Endothelial cell of umbilical vein (primary cell): ENCODE measurements at regions not wholly inside any gene's neighbourhood (a gene's known extent, or its start where the extent isn't known, plus 50 kb on each side); places are given as distances from the start of the nearest gene placed in this dataset.

Source experiments
- BruUV-seq: library from RNA; stranded (reverse); fragments of 400-500 nt; replicated peaks from 2 replicates; lab custom pipeline; 2021; lab: Mats Ljungman, UMichigan
- CTCF ChIA-PET: fragments of 300-600, 350-600 bp; sonication (Branson Sonifier 250); formaldehyde crosslinking; loops from one replicate; lab custom pipeline; 2021; ENCODE audit warnings: antibody characterized with exemption, inconsistent platforms; lab: Charles Lee
- POLR2A ChIA-PET: fragments of 300-600, 350-600 bp; sonication (Branson Sonifier 250); formaldehyde crosslinking; loops from one replicate; lab custom pipeline; 2021; ENCODE audit warnings: antibody characterized with exemption, inconsistent platforms; lab: Charles Lee
- DNase-seq: peaks from one replicate; pipeline ENCODE4 v3.0.0-alpha.2; 2011; ENCODE audit warnings: low read depth, low spot score
- FAIRE-seq: peaks from 2 replicates; lab custom pipeline; 2011; peaks lifted over from hg19 to GRCh38; lab: Jason Lieb, UNC
- H2AFZ ChIP-seq: 2 replicates; pipeline ENCODE4 v1.6.0; 2012; ENCODE audit warnings: low read depth, low read length, control low read depth, inconsistent platforms
- H3K27ac ChIP-seq: 2 replicates; pipeline ENCODE4 v1.5.1; 2011; ENCODE audit warnings: low read depth, mild to moderate bottlenecking, control low read depth, low read length, moderate library complexity; ENCODE audit not compliant: insufficient read depth
- H3K27me3 ChIP-seq, 2 experiments: 2 replicates each; pipeline versions ENCODE4 v1.6.0 to v1.6.1; 2011; ENCODE audit warnings: low read length in 2 of 2, mixed read lengths in 1 of 2; ENCODE audit not compliant: control insufficient read depth in 2 of 2, insufficient read depth in 2 of 2
- H3K36me3 ChIP-seq, 2 experiments: 2 replicates in 1 of 2; 3 replicates in 1 of 2; pipeline ENCODE4 v1.5.1; 2011; ENCODE audit warnings: low read length in 2 of 2, mild to moderate bottlenecking in 1 of 2, moderate library complexity in 1 of 2; ENCODE audit not compliant: control insufficient read depth in 2 of 2, insufficient read depth in 2 of 2; ENCODE audit errors: extremely low read depth in 1 of 2
- H3K4me1 ChIP-seq: 3 replicates; pipeline ENCODE4 v1.5.1; 2011; ENCODE audit warnings: mild to moderate bottlenecking, low read length; ENCODE audit not compliant: control insufficient read depth, insufficient read depth; ENCODE audit errors: extremely low read depth
- H3K4me2 ChIP-seq: 2 replicates; pipeline ENCODE4 v1.6.1; 2011; ENCODE audit warnings: low read length, control low read depth, mixed read lengths; ENCODE audit not compliant: insufficient read depth
- H3K4me3 ChIP-seq, 3 experiments: fragments of 200-600 bp in 1 of 3; sonication (generic), shearing (Covaris generic) in 1 of 3; replicated peaks in 1 of 3; 2 replicates each; pipeline ENCODE4 v1.5.1; 2011 to 2016; ENCODE audit warnings: control low read depth in 3 of 3, low read length in 3 of 3, mild to moderate bottlenecking in 2 of 3, inconsistent platforms in 1 of 3, low read depth in 1 of 3, moderate library complexity in 1 of 3; ENCODE audit not compliant: insufficient read depth in 1 of 3
- H3K79me2 ChIP-seq: 2 replicates; pipeline ENCODE4 v1.6.0; 2012; ENCODE audit warnings: low read length, inconsistent platforms; ENCODE audit not compliant: control insufficient read depth, insufficient read depth
- H3K9ac ChIP-seq: replicated peaks from 2 replicates; pipeline ENCODE3; 2011; ENCODE audit warnings: low read length, control low read depth; ENCODE audit not compliant: insufficient read depth; ENCODE audit errors: extremely low read depth
- H3K9me1 ChIP-seq: replicated peaks from 3 replicates; pipeline ENCODE4 v1.6.0; 2011; ENCODE audit warnings: mild to moderate bottlenecking, low read length; ENCODE audit not compliant: control insufficient read depth, insufficient read depth; ENCODE audit errors: extremely low read depth
- H3K9me3 ChIP-seq: replicated peaks from 2 replicates; pipeline ENCODE4 v1.5.1; 2012; ENCODE audit warnings: low read length, inconsistent platforms; ENCODE audit not compliant: control insufficient read depth, insufficient read depth
- H4K20me1 ChIP-seq: replicated peaks from 2 replicates; pipeline ENCODE3; 2011; ENCODE audit warnings: mild to moderate bottlenecking, low read length; ENCODE audit not compliant: control insufficient read depth, insufficient read depth; ENCODE audit errors: extremely low read depth
- CTCF ChIP-seq, 2 donors: IDR thresholded peaks; 1 replicate in 1 of 2; 2 replicates in 1 of 2; pipeline ENCODE4 v1.5.1; 2011; ENCODE audit warnings: low read length in 2 of 2, mild to moderate bottlenecking in 2 of 2, moderate library complexity in 2 of 2, control low read depth in 1 of 2, inconsistent platforms in 1 of 2, low read depth in 1 of 2; ENCODE audit not compliant: insufficient read depth in 1 of 2; ENCODE audit errors: extremely low read depth in 1 of 2
- EZH2 ChIP-seq: IDR thresholded peaks from 2 replicates; pipeline ENCODE4 v1.6.1; 2012; ENCODE audit warnings: borderline replicate concordance, low read depth, mild to moderate bottlenecking, moderate library complexity, low read length, inconsistent platforms; ENCODE audit not compliant: severe bottlenecking
- FOS ChIP-seq: IDR thresholded peaks from 2 replicates; pipeline ENCODE4 v1.6.1; 2011; ENCODE audit warnings: mild to moderate bottlenecking, low read length, moderate library complexity, borderline replicate concordance; ENCODE audit not compliant: insufficient read depth
- GATA2 ChIP-seq: IDR thresholded peaks from 2 replicates; pipeline ENCODE4 v1.7.0; 2011; ENCODE audit warnings: low read depth, mild to moderate bottlenecking, moderate library complexity, mixed read lengths, low read length; ENCODE audit not compliant: insufficient read length, insufficient read depth
- JUN ChIP-seq: IDR thresholded peaks from 2 replicates; pipeline ENCODE4 v1.6.1; 2011; ENCODE audit warnings: borderline replicate concordance, low read depth; ENCODE audit not compliant: insufficient read length, insufficient read depth
- MAX ChIP-seq: IDR thresholded peaks from 2 replicates; pipeline ENCODE4 v1.6.1; 2011; ENCODE audit not compliant: insufficient read depth, insufficient read length
- MYC ChIP-seq: IDR thresholded peaks from one replicate; pipeline ENCODE4 v1.6.1; 2011; ENCODE audit warnings: mild to moderate bottlenecking, low read depth, low read length
- POLR2A ChIP-seq: IDR thresholded peaks from 2 replicates; pipeline ENCODE4 v1.6.1; 2012; ENCODE audit warnings: low read depth, mild to moderate bottlenecking, control low read depth, low read length
- POLR2AphosphoS5 ChIP-seq: IDR thresholded peaks from 2 replicates; pipeline ENCODE4 v1.6.1; 2012; ENCODE audit warnings: low read depth, mild to moderate bottlenecking, control low read depth, low read length, moderate library complexity; ENCODE audit not compliant: insufficient read depth
- dilution Hi-C: fragments of 300-500 bp; cut with MboI; formaldehyde crosslinking; loops from one replicate; pipeline ENCODE4 v1.15.0; 2019; ENCODE audit warnings: low sequenced_read_pairs; ENCODE audit not compliant: extremely low pct_ligation_motif_present
- intact Hi-C: fragments of 100-400 bp; cut with micrococcal nuclease; formaldehyde crosslinking; loops from one replicate; pipeline ENCODE4 v1.10.0; 2022

GRCh38 chrX:42087960-42088359 is 164.6 kb upstream of the CASK start:
- H3K4me2 ChIP-seq: no peak overlapping the region
- TF ChIP-seq CTCF (IDR thresholded peaks at IDR 0.05; ENCODE audit: extremely low read depth in 1 of 2, insufficient read depth in 1 of 2, low read depth in 1 of 2, low read length in 2 of 2) (no peak), POLR2A (no peak), JUN (no peak), FOS (no peak), GATA2 (no peak), MAX (no peak), MYC (no peak), POLR2AphosphoS5 (no peak), EZH2 (no peak)
- intact Hi-C loops: no loop called here
- DNase-seq: no peak
- no peaks in the 10 kb centered on the region for H3K79me2 ChIP-seq
- H3K4me1 ChIP-seq: no peaks in the 10 kb centered on the region
- H3K27ac ChIP-seq: no peak overlapping the region
- no peaks in the 10 kb centered on the region for H4K20me1 ChIP-seq
- ChIA-PET CTCF (no interaction called here), POLR2A (no interaction called here)
- no peaks in the 10 kb centered on the region for H3K9me1 ChIP-seq
- no peak overlapping the region for H3K9ac ChIP-seq
- no peaks in the 10 kb centered on the region for H3K36me3 ChIP-seq
- H3K27me3 ChIP-seq: no peaks in the 10 kb centered on the region
- dilution Hi-C loops: no loop called here
- no peak overlapping the region for H2AFZ ChIP-seq
- no TSS peak for BruUV-seq
- H3K4me3 ChIP-seq: no peak overlapping the region
- peak; percentile 77 for FAIRE-seq
- H3K9me3 ChIP-seq: no peaks in the 10 kb centered on the region
